GM10248 (cell line): ENCODE measurements at regions not wholly inside any gene's neighbourhood (a gene's known extent, or its start where the extent isn't known, plus 50 kb on each side); places are given as distances from the start of the nearest gene placed in this dataset.

Source experiments
- CTCF ChIA-PET: fragments of 300-600 bp; sonication (Branson Sonifier 250); formaldehyde crosslinking; extraction: SDS; loops from one replicate; lab custom pipeline; 2021; ENCODE audit warnings: antibody characterized with exemption; lab: Yijun Ruan, JAX
- POLR2A ChIA-PET: fragments of 350-650 bp; sonication (Branson Sonifier 250); formaldehyde crosslinking; extraction: SDS; loops from one replicate; lab custom pipeline; 2020; ENCODE audit warnings: antibody characterized with exemption; lab: Yijun Ruan, JAX
- DNase-seq: peaks from one replicate; pipeline ENCODE4 v3.0.0; 2012; ENCODE audit errors: extremely low spot score
- CTCF ChIP-seq: IDR thresholded peaks from 2 replicates; pipeline ENCODE4 v1.5.1; 2012; ENCODE audit warnings: mild to moderate bottlenecking, low read depth; ENCODE audit errors: extremely low read depth, missing control alignments, control extremely low read depth

- no peak for TF ChIP-seq CTCF
- ChIA-PET CTCF (no interaction called here), POLR2A (no interaction called here)
- DNase-seq, result no peak
Observed at GRCh38 chr4:112994732-112995464, 54.6 kb upstream of the ANK2 start.
